Neural cell (in vitro differentiated cells): ENCODE measurements at regions not wholly inside any gene's neighbourhood (a gene's known extent, or its start where the extent isn't known, plus 50 kb on each side); places are given as distances from the start of the nearest gene placed in this dataset.

Experiments
- H2AFZ ChIP-seq: fragments of 200-600, 300-800 bp; sonication (generic), shearing (Covaris generic); 2 replicates; pipeline ENCODE4 v1.6.0; 2014; ENCODE audit warnings: low read depth, mild to moderate bottlenecking, antibody characterized with exemption, low read length, moderate library complexity
- H3F3A ChIP-seq: fragments of 200-600 bp; shearing (Covaris generic); 2 replicates; pipeline ENCODE4 v1.6.1; 2016; ENCODE audit warnings: mild to moderate bottlenecking, moderate library complexity, mixed read lengths, antibody characterized with exemption, low read length; ENCODE audit not compliant: insufficient read depth, poor library complexity, severe bottlenecking
- H3K27ac ChIP-seq: fragments of 200-600, 300-800 bp; sonication (generic), shearing (Covaris generic); 2 replicates; pipeline ENCODE4 v1.5.1; 2014; ENCODE audit warnings: mild to moderate bottlenecking, low read length, moderate library complexity
- H3K27me3 ChIP-seq: fragments of 300-800, 200-600 bp; sonication (generic), shearing (Covaris generic); 2 replicates; pipeline ENCODE4 v1.6.0; 2014; ENCODE audit warnings: mild to moderate bottlenecking, low read depth, low read length, moderate library complexity; ENCODE audit not compliant: insufficient read depth
- H3K36me3 ChIP-seq: fragments of 300-800, 200-600 bp; sonication (generic), shearing (Covaris generic); 2 replicates; pipeline ENCODE4 v1.5.1; 2014; ENCODE audit warnings: mild to moderate bottlenecking, antibody characterized with exemption, low read length, moderate library complexity; ENCODE audit not compliant: insufficient read depth
- H3K4me2 ChIP-seq: fragments of 300-800, 200-600 bp; sonication (generic), shearing (Covaris generic); 2 replicates; pipeline ENCODE4 v1.6.0; 2014; ENCODE audit warnings: mild to moderate bottlenecking, low read length
- H3K4me3 ChIP-seq: fragments of 300-800, 200-600 bp; sonication (generic), shearing (Covaris generic); 2 replicates; pipeline ENCODE4 v1.5.1; 2014; ENCODE audit warnings: mild to moderate bottlenecking, low read length, moderate library complexity
- H3K79me2 ChIP-seq: fragments of 200-600 bp; shearing (Covaris generic); replicated peaks from 2 replicates; pipeline ENCODE4 v1.6.0; 2014; ENCODE audit warnings: mild to moderate bottlenecking, low read length, moderate library complexity; ENCODE audit not compliant: insufficient read depth
- H3K9ac ChIP-seq: fragments of 300-800, 200-600 bp; sonication (generic), shearing (Covaris generic); 2 replicates; pipeline ENCODE4 v1.6.1; 2016; ENCODE audit warnings: mild to moderate bottlenecking, low read length, mixed read lengths
- H3K9me2 ChIP-seq: fragments of 200-600 bp; shearing (Covaris generic); 2 replicates; pipeline ENCODE4 v1.6.1; 2016; ENCODE audit warnings: mild to moderate bottlenecking, low read length, mixed read lengths; ENCODE audit not compliant: insufficient read depth
- H3K9me3 ChIP-seq: fragments of 200-600, 300-800 bp; sonication (generic), shearing (Covaris generic); 2 replicates; pipeline ENCODE4 v1.6.1; 2016; ENCODE audit warnings: mild to moderate bottlenecking, mixed run types, low read length, moderate library complexity, mixed read lengths
- H4K20me1 ChIP-seq: fragments of 200-600 bp; shearing (Covaris generic); 2 replicates; pipeline ENCODE4 v1.6.1; 2016; ENCODE audit warnings: mild to moderate bottlenecking, mixed run types; ENCODE audit not compliant: insufficient read depth
- EP300 ChIP-seq: fragments of 450-650 bp; conservative IDR thresholded peaks from 2 replicates; pipeline ENCODE4 v1.6.1; 2014; ENCODE audit warnings: antibody characterized with exemption, mild to moderate bottlenecking, moderate library complexity; ENCODE audit not compliant: poor library complexity, severe bottlenecking
- EZH2 ChIP-seq: fragments of 200-600, 300-800 bp; shearing (Covaris generic), sonication (generic); IDR thresholded peaks from 2 replicates; pipeline ENCODE4 v1.6.1; 2014; ENCODE audit warnings: antibody characterized with exemption, low read length, borderline replicate concordance, mild to moderate bottlenecking; ENCODE audit not compliant: insufficient read depth, poor library complexity, severe bottlenecking
- MXI1 ChIP-seq: fragments of 450-650 bp; conservative IDR thresholded peaks from 2 replicates; pipeline ENCODE4 v1.6.1; 2014; ENCODE audit warnings: antibody characterized with exemption, mild to moderate bottlenecking; ENCODE audit not compliant: poor library complexity, severe bottlenecking
- POLR2AphosphoS5 ChIP-seq: IDR thresholded peaks from 2 replicates; pipeline ENCODE4 v1.6.1; 2012
- RAD21 ChIP-seq: fragments of 450-650 bp; conservative IDR thresholded peaks from 2 replicates; pipeline ENCODE4 v1.6.1; 2014; ENCODE audit warnings: antibody characterized with exemption, mild to moderate bottlenecking, moderate library complexity
- SMC3 ChIP-seq: fragments of 450-650 bp; conservative IDR thresholded peaks from 2 replicates; pipeline ENCODE4 v1.6.1; 2014; ENCODE audit warnings: antibody characterized with exemption, mild to moderate bottlenecking, moderate library complexity; ENCODE audit not compliant: poor library complexity
- TAF1 ChIP-seq: IDR thresholded peaks from 2 replicates; pipeline ENCODE4 v1.6.1; 2012; ENCODE audit warnings: low read depth
- TF ChIP-seq, protein P1 (sequence below): fragments of 450-650 bp; IDR thresholded peaks from 2 replicates; pipeline ENCODE4 v1.5.1; 2014; ENCODE audit warnings: antibody characterized with exemption, mild to moderate bottlenecking, moderate library complexity; ENCODE audit not compliant: poor library complexity, severe bottlenecking
- TF ChIP-seq, protein P2 (sequence below): IDR thresholded peaks from 2 replicates; pipeline ENCODE4 v1.6.1; 2012; ENCODE audit warnings: borderline replicate concordance

DNA sequence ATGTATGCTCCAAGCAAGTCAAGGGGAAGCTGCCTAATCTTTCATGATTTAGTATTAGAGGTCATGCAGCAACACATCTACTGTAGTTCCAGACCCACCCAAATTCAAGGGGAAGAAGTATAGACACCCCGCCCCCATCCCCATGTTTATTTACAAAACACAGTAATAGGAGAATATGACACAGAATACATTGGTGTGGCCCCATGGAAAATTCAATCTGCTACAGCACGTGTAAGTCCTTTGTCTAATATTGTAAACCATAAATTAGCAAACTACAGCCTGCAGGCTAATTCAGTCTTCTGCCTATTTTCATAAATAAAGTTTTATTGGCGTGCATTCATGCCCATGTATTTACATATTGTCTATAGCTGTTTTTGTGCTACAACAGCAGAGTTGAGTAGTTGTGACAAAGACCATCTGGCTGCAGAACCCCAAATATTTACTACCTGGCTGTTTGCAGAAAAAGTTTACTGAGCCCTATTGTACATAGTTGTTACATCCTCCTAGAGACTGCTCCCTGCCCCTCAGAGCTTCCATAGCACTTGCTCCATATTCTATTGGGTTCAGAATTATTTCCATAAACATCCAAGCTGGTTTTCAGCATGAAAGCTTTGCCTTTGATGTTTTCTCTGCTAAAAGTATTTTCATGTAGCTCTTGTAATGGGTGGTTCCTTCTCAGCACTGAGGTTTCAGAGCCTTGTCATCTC lies 326.8 kb upstream of the CPEB2 start:
- Histone ChIP-seq H3K79me2 (no peaks in the 10 kb centered on the region), H3F3A (no peaks in the 10 kb centered on the region), H4K20me1 (no peaks in the 10 kb centered on the region), H3K4me2 (no peak overlapping the region), H3K4me3 (no peak overlapping the region), H3K27me3 (no peaks in the 10 kb centered on the region), H3K9ac (no peak overlapping the region), H3K9me2 (no peaks in the 10 kb centered on the region), H3K27ac (no peak overlapping the region), H3K36me3 (no peaks in the 10 kb centered on the region), H3K9me3 (no peaks in the 10 kb centered on the region), H2AFZ (no peak overlapping the region)
- TF ChIP-seq POLR2AphosphoS5, result no peak
- TF ChIP-seq TAF1, result no peak
- TF ChIP-seq, protein P1, sequence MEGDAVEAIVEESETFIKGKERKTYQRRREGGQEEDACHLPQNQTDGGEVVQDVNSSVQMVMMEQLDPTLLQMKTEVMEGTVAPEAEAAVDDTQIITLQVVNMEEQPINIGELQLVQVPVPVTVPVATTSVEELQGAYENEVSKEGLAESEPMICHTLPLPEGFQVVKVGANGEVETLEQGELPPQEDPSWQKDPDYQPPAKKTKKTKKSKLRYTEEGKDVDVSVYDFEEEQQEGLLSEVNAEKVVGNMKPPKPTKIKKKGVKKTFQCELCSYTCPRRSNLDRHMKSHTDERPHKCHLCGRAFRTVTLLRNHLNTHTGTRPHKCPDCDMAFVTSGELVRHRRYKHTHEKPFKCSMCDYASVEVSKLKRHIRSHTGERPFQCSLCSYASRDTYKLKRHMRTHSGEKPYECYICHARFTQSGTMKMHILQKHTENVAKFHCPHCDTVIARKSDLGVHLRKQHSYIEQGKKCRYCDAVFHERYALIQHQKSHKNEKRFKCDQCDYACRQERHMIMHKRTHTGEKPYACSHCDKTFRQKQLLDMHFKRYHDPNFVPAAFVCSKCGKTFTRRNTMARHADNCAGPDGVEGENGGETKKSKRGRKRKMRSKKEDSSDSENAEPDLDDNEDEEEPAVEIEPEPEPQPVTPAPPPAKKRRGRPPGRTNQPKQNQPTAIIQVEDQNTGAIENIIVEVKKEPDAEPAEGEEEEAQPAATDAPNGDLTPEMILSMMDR, result no peak

DNA sequence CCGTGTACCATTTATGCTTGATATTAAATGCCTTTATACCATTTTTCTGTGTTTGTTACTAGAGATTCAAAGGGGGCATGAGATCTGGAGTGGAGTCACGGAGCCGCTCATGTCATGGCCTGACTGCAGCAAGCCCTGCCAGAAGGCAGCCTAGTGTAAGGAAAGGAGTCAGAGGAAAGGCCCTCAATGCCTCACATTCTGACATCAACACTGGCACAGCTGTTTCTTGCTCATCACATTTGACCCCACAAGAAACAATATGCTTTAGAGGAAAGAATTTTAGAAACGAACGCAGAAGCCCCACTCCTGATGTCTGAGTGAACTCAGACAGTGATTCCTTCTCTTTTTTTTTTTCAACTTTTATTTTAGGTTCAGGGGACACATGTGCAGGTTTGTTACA lies 322.4 kb upstream of the CPEB2 start:
- H3K36me3 ChIP-seq, result no peaks in the 10 kb centered on the region

More for the DNA sequence above, 322.4 kb upstream of the CPEB2 start:
- H3K9ac ChIP-seq, result no peak overlapping the region
- no peaks in the 10 kb centered on the region for H3F3A ChIP-seq
- H2AFZ ChIP-seq, result no peak overlapping the region
- no peak overlapping the region for H3K4me3 ChIP-seq
- H3K9me2 ChIP-seq, result no peaks in the 10 kb centered on the region
- no peaks in the 10 kb centered on the region for H4K20me1 ChIP-seq
- no peak overlapping the region for H3K27ac ChIP-seq
- H3K27me3 ChIP-seq, result no peaks in the 10 kb centered on the region
- no peaks in the 10 kb centered on the region for H3K79me2 ChIP-seq
- H3K9me3 ChIP-seq, result no peaks in the 10 kb centered on the region
- TF ChIP-seq, protein P2, sequence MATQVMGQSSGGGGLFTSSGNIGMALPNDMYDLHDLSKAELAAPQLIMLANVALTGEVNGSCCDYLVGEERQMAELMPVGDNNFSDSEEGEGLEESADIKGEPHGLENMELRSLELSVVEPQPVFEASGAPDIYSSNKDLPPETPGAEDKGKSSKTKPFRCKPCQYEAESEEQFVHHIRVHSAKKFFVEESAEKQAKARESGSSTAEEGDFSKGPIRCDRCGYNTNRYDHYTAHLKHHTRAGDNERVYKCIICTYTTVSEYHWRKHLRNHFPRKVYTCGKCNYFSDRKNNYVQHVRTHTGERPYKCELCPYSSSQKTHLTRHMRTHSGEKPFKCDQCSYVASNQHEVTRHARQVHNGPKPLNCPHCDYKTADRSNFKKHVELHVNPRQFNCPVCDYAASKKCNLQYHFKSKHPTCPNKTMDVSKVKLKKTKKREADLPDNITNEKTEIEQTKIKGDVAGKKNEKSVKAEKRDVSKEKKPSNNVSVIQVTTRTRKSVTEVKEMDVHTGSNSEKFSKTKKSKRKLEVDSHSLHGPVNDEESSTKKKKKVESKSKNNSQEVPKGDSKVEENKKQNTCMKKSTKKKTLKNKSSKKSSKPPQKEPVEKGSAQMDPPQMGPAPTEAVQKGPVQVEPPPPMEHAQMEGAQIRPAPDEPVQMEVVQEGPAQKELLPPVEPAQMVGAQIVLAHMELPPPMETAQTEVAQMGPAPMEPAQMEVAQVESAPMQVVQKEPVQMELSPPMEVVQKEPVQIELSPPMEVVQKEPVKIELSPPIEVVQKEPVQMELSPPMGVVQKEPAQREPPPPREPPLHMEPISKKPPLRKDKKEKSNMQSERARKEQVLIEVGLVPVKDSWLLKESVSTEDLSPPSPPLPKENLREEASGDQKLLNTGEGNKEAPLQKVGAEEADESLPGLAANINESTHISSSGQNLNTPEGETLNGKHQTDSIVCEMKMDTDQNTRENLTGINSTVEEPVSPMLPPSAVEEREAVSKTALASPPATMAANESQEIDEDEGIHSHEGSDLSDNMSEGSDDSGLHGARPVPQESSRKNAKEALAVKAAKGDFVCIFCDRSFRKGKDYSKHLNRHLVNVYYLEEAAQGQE, result no peak
- TF ChIP-seq EP300 (no peak), TAF1 (no peak), POLR2AphosphoS5 (no peak), MXI1 (no peak), RAD21 (no peak), EZH2 (no peak), SMC3 (no peak)
- TF ChIP-seq, protein P1, result no peak
- no peak overlapping the region for H3K4me2 ChIP-seq
